ENCODE measurements at regions not wholly inside any gene's neighbourhood (a gene's known extent, or its start where the extent isn't known, plus 50 kb on each side); places are given as distances from the start of the nearest gene placed in this dataset.

- Histone ChIP-seq H3K4me3 (ENCODE audit: low read length) (no peak overlapping the region), H3K9me3 (ENCODE audit: control insufficient read depth, insufficient read depth, low read length) (no peaks in the 10 kb centered on the region), H3K27ac (ENCODE audit: low read depth, low read length) (no peak overlapping the region), H3F3A (ENCODE audit: control insufficient read depth, insufficient read depth) (no peaks in the 10 kb centered on the region), H3K79me2 (ENCODE audit: control insufficient read depth, low read length) (no peaks in the 10 kb centered on the region), H3K4me2 (ENCODE audit: low read length) (no peak overlapping the region), H3K36me3 (ENCODE audit: control insufficient read depth, low read length) (no peaks in the 10 kb centered on the region), H3K27me3 (ENCODE audit: control insufficient read depth, low read length) (no peaks in the 10 kb centered on the region; the same call in 1 of the 2 replicates), H3K9me2 (replicated peaks; ENCODE audit: control insufficient read depth, low read length) (no peaks in the 10 kb centered on the region), H4K20me1 (ENCODE audit: control insufficient read depth, insufficient read depth, low read depth, low read length) (no peaks in the 10 kb centered on the region), H3K4me1 (ENCODE audit: control insufficient read depth, low read length) (no peaks in the 10 kb centered on the region)
- TF ChIP-seq EZH2phosphoT487 (IDR thresholded peaks at IDR 0.05; ENCODE audit: borderline replicate concordance, low read length) (no peak), CTCF (IDR thresholded peaks at IDR 0.05; ENCODE audit: low read depth, low read length, poor library complexity, severe bottlenecking) (no peak)
Observed at GRCh38 chr11:112499153-112499880, 238.7 kb upstream of the PLET1 start.

- no peak overlapping the region for H3K4me2 ChIP-seq (ENCODE audit: low read length)
- no peaks in the 10 kb centered on the region for H3K9me2 ChIP-seq (replicated peaks; ENCODE audit: control insufficient read depth, low read length)
- no peaks in the 10 kb centered on the region for H3K79me2 ChIP-seq (ENCODE audit: control insufficient read depth, low read length)
- TF ChIP-seq EZH2phosphoT487 (IDR thresholded peaks at IDR 0.05; ENCODE audit: borderline replicate concordance, low read length) (no peak), CTCF (IDR thresholded peaks at IDR 0.05; ENCODE audit: low read depth, low read length, poor library complexity, severe bottlenecking) (no peak)
- H3K4me3 ChIP-seq (ENCODE audit: low read length), result no peak overlapping the region
- H3K36me3 ChIP-seq (ENCODE audit: control insufficient read depth, low read length), result no peaks in the 10 kb centered on the region
- no peaks in the 10 kb centered on the region for H3K9me3 ChIP-seq (ENCODE audit: control insufficient read depth, insufficient read depth, low read length)
- no peaks in the 10 kb centered on the region for H3K4me1 ChIP-seq (ENCODE audit: control insufficient read depth, low read length)
- no peaks in the 10 kb centered on the region for H4K20me1 ChIP-seq (ENCODE audit: control insufficient read depth, insufficient read depth, low read depth, low read length)
- H3K27me3 ChIP-seq (ENCODE audit: control insufficient read depth, low read length), result no peaks in the 10 kb centered on the region; the same call in 1 of the 2 replicates
- H3K27ac ChIP-seq (ENCODE audit: low read depth, low read length), result no peak overlapping the region
- no peaks in the 10 kb centered on the region for H3F3A ChIP-seq (ENCODE audit: control insufficient read depth, insufficient read depth)
Observed at GRCh38 chr11:112499881-112500204, 239.2 kb upstream of the PLET1 start.

GRCh38 chr11:112503410-112503809 is 242.8 kb upstream of the PLET1 start:
- Histone ChIP-seq H3K4me1 (ENCODE audit: control insufficient read depth, low read length) (no peaks in the 10 kb centered on the region), H3K27ac (ENCODE audit: low read depth, low read length) (no peak overlapping the region), H3K36me3 (ENCODE audit: control insufficient read depth, low read length) (no peaks in the 10 kb centered on the region), H3K9me2 (replicated peaks; ENCODE audit: control insufficient read depth, low read length) (no peaks in the 10 kb centered on the region), H3K79me2 (ENCODE audit: control insufficient read depth, low read length) (no peaks in the 10 kb centered on the region), H3K9me3 (ENCODE audit: control insufficient read depth, insufficient read depth, low read length) (no peaks in the 10 kb centered on the region), H4K20me1 (ENCODE audit: control insufficient read depth, insufficient read depth, low read depth, low read length) (no peaks in the 10 kb centered on the region), H3K27me3 (ENCODE audit: control insufficient read depth, low read length) (peaks cover 7% of the 10 kb centered on the region), H3K4me3 (ENCODE audit: low read length) (no peak overlapping the region), H3F3A (ENCODE audit: control insufficient read depth, insufficient read depth) (no peaks in the 10 kb centered on the region), H3K4me2 (ENCODE audit: low read length) (no peak overlapping the region)
- TF ChIP-seq CTCF (IDR thresholded peaks at IDR 0.05; ENCODE audit: low read depth, low read length, poor library complexity, severe bottlenecking) (no peak), EZH2phosphoT487 (IDR thresholded peaks at IDR 0.05; ENCODE audit: borderline replicate concordance, low read length) (no peak)

Data from DOHH2 (cell line).